Tibial nerve (tissue), 4 donors: ENCODE measurements at regions not wholly inside any gene's neighbourhood (a gene's known extent, or its start where the extent isn't known, plus 50 kb on each side); places are given as distances from the start of the nearest gene placed in this dataset.

Source experiments
- EP300 ChIP-seq, 2 donors: sonication (generic); formaldehyde crosslinking; IDR thresholded peaks; one replicate each; pipeline ENCODE4 v1.6.1; 2017; ENCODE audit warnings: antibody characterized with exemption in 2 of 2, mild to moderate bottlenecking in 1 of 2
- POLR2A ChIP-seq, 2 donors: fragments of 450-650 bp; IDR thresholded peaks; one replicate each; pipeline ENCODE4 v1.6.1; 2017; ENCODE audit warnings: antibody characterized with exemption in 2 of 2, mild to moderate bottlenecking in 2 of 2, moderate library complexity in 2 of 2
- TF ChIP-seq, protein P1 (sequence below), 5 experiments: fragments of 200-600 bp in 3 of 5; fragments of 450-650 bp in 2 of 5; sonication (generic) in 3 of 5; IDR thresholded peaks; one replicate each; pipeline ENCODE4 v1.5.1; 2016 to 2019; ENCODE audit warnings: antibody characterized with exemption in 5 of 5, mild to moderate bottlenecking in 3 of 5, moderate library complexity in 2 of 5

DNA sequence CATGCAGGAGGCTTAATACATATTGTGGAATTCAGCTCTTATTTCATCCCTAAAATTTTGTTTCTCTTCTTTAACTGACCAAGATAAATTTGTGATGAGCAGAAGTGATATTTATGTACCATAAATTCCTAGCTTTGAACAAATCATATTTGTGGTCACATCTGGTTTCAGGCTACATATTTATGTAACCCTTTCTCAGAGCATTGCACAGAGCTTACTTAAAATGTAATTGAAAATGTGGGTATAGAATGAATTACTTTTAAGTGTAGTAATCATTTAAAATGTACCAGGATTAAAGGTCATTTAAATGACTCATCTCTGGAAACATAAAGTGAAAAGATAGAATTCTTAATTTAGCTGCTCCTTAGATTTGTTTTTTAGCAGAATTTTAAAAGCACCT lies 129.9 kb upstream of the FRMD6 start:
- TF ChIP-seq, protein P1, sequence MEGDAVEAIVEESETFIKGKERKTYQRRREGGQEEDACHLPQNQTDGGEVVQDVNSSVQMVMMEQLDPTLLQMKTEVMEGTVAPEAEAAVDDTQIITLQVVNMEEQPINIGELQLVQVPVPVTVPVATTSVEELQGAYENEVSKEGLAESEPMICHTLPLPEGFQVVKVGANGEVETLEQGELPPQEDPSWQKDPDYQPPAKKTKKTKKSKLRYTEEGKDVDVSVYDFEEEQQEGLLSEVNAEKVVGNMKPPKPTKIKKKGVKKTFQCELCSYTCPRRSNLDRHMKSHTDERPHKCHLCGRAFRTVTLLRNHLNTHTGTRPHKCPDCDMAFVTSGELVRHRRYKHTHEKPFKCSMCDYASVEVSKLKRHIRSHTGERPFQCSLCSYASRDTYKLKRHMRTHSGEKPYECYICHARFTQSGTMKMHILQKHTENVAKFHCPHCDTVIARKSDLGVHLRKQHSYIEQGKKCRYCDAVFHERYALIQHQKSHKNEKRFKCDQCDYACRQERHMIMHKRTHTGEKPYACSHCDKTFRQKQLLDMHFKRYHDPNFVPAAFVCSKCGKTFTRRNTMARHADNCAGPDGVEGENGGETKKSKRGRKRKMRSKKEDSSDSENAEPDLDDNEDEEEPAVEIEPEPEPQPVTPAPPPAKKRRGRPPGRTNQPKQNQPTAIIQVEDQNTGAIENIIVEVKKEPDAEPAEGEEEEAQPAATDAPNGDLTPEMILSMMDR (IDR thresholded peaks at IDR 0.05), result no peak
- no peak for TF ChIP-seq EP300 (IDR thresholded peaks at IDR 0.05)
- no peak for TF ChIP-seq POLR2A (IDR thresholded peaks at IDR 0.05)
